Eye (tissue), 1 donor: ENCODE measurements at regions not wholly inside any gene's neighbourhood (a gene's known extent, or its start where the extent isn't known, plus 50 kb on each side); places are given as distances from the start of the nearest gene placed in this dataset.
A peak's percentile ranks its signal among the peaks of the same experiment; 100 is the strongest.
"Not testable (repeated sequence)": the region's sequence is repeated elsewhere in the genome, so short reads cannot be mapped to it uniquely, and the experiment has no call there.

Experiments used
- DNase-seq: peaks from one replicate; pipeline ENCODE4 v3.0.0-alpha.2; 2015

GRCh38 chr5:82748688-82749460 lies 328.3 kb downstream of the TMEM167A start:
- no peak for DNase-seq

DNA sequence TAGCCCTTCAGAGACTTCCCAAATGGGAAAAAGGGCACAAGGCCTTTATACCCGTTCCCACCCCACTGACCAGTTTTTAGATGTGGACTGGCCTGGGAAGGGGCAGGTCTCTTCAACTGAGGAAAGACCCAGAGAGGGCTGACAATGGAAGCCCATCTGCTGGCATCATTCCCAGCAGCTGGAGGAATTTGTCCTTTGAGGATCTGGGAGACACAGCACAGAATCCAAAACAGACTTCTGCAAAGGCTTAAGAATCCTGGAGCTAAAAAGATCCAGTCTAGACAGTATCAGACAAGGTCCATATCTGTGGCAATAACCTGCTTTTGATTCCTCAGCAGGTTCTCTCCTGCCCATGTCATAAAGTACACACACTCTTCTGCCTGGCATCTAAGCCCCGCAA lies 329.2 kb downstream of the TMEM167A start:
- DNase-seq: no peak

GRCh38 chr5:82745016-82745415 lies 332.2 kb downstream of the TMEM167A start:
- no peak for DNase-seq

DNA sequence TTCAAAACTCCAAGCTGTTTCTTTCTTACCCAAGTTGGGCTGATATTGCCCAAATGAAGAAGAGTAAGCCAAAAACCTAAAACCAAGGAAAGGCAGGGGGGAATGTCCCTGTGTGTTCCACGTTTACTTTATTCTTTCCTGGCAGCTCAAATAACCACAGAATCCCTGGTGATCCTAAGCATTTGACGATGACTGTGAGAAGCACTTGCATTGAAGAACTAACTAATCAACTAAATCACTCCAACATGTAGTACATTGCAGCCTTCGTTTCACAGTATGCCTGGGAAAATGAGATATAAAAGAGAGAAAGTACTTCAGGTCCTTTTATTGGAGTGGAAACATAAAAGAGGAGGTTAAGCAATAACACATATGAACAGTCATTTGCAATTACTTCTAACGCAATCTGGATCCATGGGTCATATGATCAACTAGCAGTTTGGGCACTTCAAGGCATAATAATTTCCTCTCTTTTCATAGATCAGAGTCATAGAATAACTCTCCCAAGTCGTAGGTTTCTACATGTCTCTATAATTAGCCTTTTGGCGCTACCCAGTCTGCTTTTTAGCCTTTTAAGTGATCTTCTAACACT lies 338.4 kb downstream of the TMEM167A start:
- DNase-seq: no peak

- DNase-seq: no peak
These were observed 341.9 kb downstream of the TMEM167A start for GRCh38 chr5:82735160-82735789.

DNA sequence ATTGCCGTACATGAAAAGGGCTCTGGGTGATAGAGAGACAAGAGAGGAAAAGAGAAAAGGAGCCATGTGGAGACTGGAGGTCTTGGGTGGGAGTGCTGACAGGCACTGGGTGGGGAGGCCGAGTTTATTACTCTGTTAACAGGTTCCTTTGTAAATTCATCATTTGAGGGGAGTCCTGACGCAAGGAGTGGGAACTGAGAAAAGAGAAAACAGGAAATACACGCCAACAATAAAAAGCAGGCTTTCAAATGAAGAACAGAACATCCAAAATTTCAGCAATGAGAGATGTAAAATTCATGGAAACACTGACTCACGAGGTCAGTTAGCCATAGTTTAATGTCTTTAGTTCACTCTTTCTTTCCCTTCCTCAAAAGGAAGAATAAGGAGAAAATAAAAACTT lies 342.8 kb downstream of the TMEM167A start:
- no peak for DNase-seq

- no peak for DNase-seq
These were observed 346.3 kb downstream of the TMEM167A start for GRCh38 chr5:82730913-82731312.

GRCh38 chr5:82728926-82729702 lies 348.1 kb downstream of the TMEM167A start:
- no peak for DNase-seq

- no peak for DNase-seq
These were observed 354.0 kb downstream of the TMEM167A start for GRCh38 chr5:82723168-82723567.

DNA sequence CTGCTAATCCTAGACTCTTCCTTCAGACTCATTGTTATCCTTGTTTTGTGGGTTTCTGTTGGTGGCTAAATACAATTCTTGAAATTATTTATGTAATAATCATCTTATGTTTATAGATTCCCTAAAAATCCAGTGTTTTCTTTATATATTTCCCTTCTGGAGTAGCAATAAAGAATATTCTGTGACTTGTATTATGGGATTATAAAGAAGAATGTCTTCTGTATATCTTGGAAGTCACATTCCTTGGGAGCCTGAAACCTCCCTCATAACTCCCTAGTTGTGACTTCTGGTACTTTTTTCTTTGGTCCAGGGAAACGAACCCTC lies 356.1 kb downstream of the TMEM167A start:
- DNase-seq: no peak

- DNase-seq: no peak
These were observed 356.7 kb downstream of the TMEM167A start for GRCh38 chr5:82720213-82721086.

DNA sequence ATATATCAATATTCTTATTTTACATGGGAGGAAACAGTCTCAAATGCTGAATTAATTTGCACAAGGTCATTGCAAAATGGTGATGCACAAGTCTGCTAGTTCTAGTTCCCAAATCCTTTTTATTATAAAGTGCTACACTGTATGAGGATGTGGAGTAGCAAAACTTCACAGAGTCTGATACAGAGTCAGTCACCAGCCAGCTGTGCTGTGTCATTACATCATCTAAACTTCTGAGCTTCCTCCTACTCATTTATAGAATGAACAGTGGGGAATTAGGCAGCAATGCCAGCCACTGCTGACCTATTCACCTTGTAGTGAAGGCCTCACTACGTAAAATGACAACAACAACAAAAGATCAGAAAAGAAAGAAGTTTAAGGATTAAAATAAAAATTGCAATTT lies 357.8 kb downstream of the TMEM167A start:
- DNase-seq: peak; percentile 24

- DNase-seq: no peak
These were observed 359.5 kb downstream of the TMEM167A start for GRCh38 chr5:82717738-82718137.

DNA sequence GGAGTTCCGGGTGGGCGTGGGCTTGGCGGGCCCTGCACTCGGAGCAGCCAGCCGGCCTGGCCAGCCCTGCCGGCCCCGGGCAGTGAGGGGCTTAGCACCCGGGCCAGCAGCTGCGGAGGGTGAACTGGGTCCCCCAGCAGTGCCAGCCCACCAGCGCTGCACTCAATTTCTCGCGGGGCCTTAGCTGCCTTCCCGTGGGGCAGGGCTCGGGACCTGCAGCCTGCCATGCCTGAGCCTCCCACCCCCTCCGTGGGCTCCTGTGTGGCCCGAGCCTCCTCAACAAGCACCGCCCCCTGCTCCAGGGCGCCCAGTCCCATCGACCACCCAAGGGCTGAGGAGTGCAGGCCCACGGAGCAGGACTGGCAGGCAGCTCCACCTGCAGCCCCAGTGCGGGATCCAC lies 362.5 kb downstream of the TMEM167A start:
- not testable (repeated sequence) for DNase-seq

GRCh38 chr5:82713811-82714210 lies 363.4 kb downstream of the TMEM167A start:
- no peak for DNase-seq

DNA sequence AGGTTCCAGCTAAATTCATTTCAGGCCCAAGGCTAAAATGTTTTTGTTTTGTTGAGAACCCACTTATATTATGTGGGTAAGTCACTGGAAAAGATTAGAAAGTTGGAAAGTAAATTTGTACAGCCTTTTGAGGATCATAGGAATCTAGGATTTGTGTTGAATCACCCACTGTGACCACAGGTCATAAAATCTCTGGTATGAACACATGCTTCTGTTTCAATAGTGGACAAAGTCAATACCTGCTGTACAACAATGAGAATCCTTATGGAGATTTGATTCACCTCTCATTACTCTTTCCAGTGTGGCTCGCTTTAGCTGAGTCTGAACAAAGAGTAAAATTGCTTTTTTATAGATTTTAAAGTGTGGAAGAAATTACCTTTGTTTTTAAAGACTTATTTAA lies 369.5 kb downstream of the TMEM167A start:
- DNase-seq: no peak

GRCh38 chr5:82704381-82704780 lies 372.8 kb downstream of the TMEM167A start:
- no peak for DNase-seq

DNA sequence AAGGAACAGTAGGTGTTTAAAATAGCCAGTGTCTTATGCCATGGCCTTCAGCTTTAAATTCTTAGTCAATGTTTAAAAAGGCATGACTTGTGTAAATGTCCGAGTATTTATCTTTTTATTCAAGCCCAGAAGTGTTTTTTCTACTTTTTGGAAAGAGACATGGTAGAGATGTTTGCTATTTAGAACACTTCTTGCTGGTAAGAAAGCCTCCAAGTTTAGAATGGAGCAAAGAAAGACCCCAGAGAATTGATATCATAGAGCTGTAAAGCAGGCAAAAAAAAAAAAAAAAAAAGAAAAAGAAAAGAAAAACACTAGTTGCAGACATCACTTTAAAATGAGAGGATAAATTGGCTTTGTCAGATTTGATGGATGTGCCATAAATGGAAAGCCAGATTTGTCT lies 375.1 kb downstream of the TMEM167A start:
- DNase-seq: no peak

DNA sequence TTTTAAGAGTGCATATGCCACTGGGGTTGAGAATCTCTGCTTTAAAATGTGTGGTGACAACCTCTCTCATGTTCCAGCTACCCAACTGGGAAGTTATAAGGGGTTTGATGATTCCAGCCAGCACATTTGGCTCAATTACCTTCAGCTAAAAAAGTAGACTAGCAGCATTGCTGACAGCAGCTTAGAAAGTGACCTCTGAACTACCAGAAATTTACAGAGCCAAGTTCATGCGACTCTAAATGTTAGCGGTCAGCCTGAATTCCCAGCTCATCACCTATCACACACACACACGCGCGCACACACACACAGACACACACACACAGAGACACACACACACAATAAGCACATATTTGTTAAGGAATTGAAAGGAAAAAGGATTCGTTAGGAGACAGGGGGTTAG lies 377.5 kb downstream of the TMEM167A start:
- DNase-seq: no peak

- DNase-seq: no peak
These were observed 379.2 kb downstream of the TMEM167A start for GRCh38 chr5:82698026-82698425.

GRCh38 chr5:82694711-82695285 lies 382.4 kb downstream of the TMEM167A start:
- DNase-seq: no peak

- no peak for DNase-seq
These were observed 384.4 kb downstream of the TMEM167A start for GRCh38 chr5:82692826-82693225.
